HG03469 (cell line): ENCODE measurements at regions not wholly inside any gene's neighbourhood (a gene's known extent, or its start where the extent isn't known, plus 50 kb on each side); places are given as distances from the start of the nearest gene placed in this dataset.
"Not testable (repeated sequence)": the region's sequence is repeated elsewhere in the genome, so short reads cannot be mapped to it uniquely, and the experiment has no call there.

Experiments
- ATAC-seq: cut with Tn5 transposase; IDR thresholded peaks from one replicate; pipeline ENCODE4 v1.9.1; 2021; ENCODE audit warnings: mild to moderate bottlenecking, moderate library complexity, moderate number of reproducible peaks; ENCODE audit not compliant: unreplicated experiment

- no peak for ATAC-seq
Observed at GRCh38 chr10:35963685-35964084, 321.6 kb upstream of the FZD8 start.

GRCh38 chr10:35961501-35961900, 319.4 kb upstream of the FZD8 start:
- no peak for ATAC-seq

GRCh38 chr10:35959252-35959651, 317.2 kb upstream of the FZD8 start:
- ATAC-seq = no peak

GRCh38 chr10:35958609-35959008, 316.5 kb upstream of the FZD8 start:
- not testable (repeated sequence) for ATAC-seq

- no peak for ATAC-seq
Observed at GRCh38 chr10:35950701-35951100, 308.6 kb upstream of the FZD8 start.

GRCh38 chr10:35950226-35950625, 308.1 kb upstream of the FZD8 start:
- ATAC-seq = no peak

- no peak for ATAC-seq
Observed at GRCh38 chr10:35949811-35950211, 307.7 kb upstream of the FZD8 start.

GRCh38 chr10:35946556-35946955, 304.5 kb upstream of the FZD8 start:
- no peak for ATAC-seq

GRCh38 chr10:35942057-35942456, 300.0 kb upstream of the FZD8 start:
- no peak for ATAC-seq

GRCh38 chr10:35940141-35941041, 298.3 kb upstream of the FZD8 start:
- ATAC-seq = no peak

- no peak for ATAC-seq
Observed at GRCh38 chr10:35938160-35938559, 296.1 kb upstream of the FZD8 start.

GRCh38 chr10:35937546-35937945, 295.4 kb upstream of the FZD8 start:
- no peak for ATAC-seq

- no peak for ATAC-seq
Observed at GRCh38 chr10:35934642-35934995, 292.5 kb upstream of the FZD8 start.

GRCh38 chr10:35933940-35934641, 292.0 kb upstream of the FZD8 start:
- no peak for ATAC-seq

GRCh38 chr10:35933491-35933890, 291.4 kb upstream of the FZD8 start:
- no peak for ATAC-seq

GRCh38 chr10:35929962-35930361, 287.9 kb upstream of the FZD8 start:
- ATAC-seq = not testable (repeated sequence)

- no peak for ATAC-seq
Observed at GRCh38 chr10:35928748-35929147, 286.7 kb upstream of the FZD8 start.

- no peak for ATAC-seq
Observed at GRCh38 chr10:35927990-35928488, 285.9 kb upstream of the FZD8 start.

GRCh38 chr10:35927341-35927740, 285.2 kb upstream of the FZD8 start:
- no peak for ATAC-seq

- ATAC-seq = no peak
Observed at GRCh38 chr10:35926846-35927245, 284.8 kb upstream of the FZD8 start.

- no peak for ATAC-seq
Observed at GRCh38 chr10:35925493-35925892, 283.4 kb upstream of the FZD8 start.

- ATAC-seq = no peak
Observed at GRCh38 chr10:35924759-35925158, 282.7 kb upstream of the FZD8 start.
